LNCaP clone FGC (cell line): ENCODE measurements at regions not wholly inside any gene's neighbourhood (a gene's known extent, or its start where the extent isn't known, plus 50 kb on each side); places are given as distances from the start of the nearest gene placed in this dataset.

Experiments used
- DNase-seq: peaks from one replicate; pipeline ENCODE4 v3.0.0-alpha.2; 2011; ENCODE audit warnings: low read depth
- H3K4me3 ChIP-seq: 2 replicates; pipeline ENCODE4 v1.5.1; 2011; ENCODE audit warnings: mild to moderate bottlenecking, low read depth, low read length, control low read depth
- TF ChIP-seq, protein P1 (sequence below): IDR thresholded peaks from 2 replicates; pipeline ENCODE4 v1.5.1; 2012; ENCODE audit warnings: mild to moderate bottlenecking; ENCODE audit not compliant: control insufficient read depth, insufficient read depth; ENCODE audit errors: extremely low read depth

DNA sequence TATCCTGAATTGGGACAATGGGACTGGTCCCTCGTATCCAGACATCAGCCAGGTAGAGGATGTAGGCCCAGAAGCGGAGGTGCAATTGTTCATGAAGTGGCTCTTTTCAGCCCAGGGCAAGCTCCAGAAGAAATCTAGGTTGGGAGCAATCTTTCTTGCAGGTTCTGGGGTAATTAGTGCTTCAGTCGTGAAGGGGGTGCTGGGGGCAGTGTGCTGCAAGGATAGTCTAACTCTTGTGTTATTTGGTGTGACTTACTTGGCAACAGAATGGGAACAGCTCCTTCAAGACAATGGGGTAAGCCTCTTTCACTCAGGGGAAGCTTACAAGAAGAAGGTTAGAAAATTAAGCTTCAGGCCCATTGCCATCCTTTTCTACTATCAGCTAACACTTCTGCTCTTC, 273.0 kb downstream of the DIPK2A start:
- no peak for DNase-seq
- no peak overlapping the region for H3K4me3 ChIP-seq
- TF ChIP-seq, protein P1, sequence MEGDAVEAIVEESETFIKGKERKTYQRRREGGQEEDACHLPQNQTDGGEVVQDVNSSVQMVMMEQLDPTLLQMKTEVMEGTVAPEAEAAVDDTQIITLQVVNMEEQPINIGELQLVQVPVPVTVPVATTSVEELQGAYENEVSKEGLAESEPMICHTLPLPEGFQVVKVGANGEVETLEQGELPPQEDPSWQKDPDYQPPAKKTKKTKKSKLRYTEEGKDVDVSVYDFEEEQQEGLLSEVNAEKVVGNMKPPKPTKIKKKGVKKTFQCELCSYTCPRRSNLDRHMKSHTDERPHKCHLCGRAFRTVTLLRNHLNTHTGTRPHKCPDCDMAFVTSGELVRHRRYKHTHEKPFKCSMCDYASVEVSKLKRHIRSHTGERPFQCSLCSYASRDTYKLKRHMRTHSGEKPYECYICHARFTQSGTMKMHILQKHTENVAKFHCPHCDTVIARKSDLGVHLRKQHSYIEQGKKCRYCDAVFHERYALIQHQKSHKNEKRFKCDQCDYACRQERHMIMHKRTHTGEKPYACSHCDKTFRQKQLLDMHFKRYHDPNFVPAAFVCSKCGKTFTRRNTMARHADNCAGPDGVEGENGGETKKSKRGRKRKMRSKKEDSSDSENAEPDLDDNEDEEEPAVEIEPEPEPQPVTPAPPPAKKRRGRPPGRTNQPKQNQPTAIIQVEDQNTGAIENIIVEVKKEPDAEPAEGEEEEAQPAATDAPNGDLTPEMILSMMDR: no peak

- DNase-seq: no peak
- TF ChIP-seq, protein P1: no peak
- no peak overlapping the region for H3K4me3 ChIP-seq
These were observed 281.3 kb downstream of the DIPK2A start for GRCh38 chr3:144252896-144253295.

GRCh38 chr3:144257381-144257780, 285.8 kb downstream of the DIPK2A start:
- TF ChIP-seq, protein P1: no peak
- DNase-seq: no peak
- H3K4me3 ChIP-seq: no peak overlapping the region

- TF ChIP-seq, protein P1: no peak
- DNase-seq: no peak
- H3K4me3 ChIP-seq: no peak overlapping the region
These were observed 287.6 kb downstream of the DIPK2A start for GRCh38 chr3:144259267-144259666.

DNA sequence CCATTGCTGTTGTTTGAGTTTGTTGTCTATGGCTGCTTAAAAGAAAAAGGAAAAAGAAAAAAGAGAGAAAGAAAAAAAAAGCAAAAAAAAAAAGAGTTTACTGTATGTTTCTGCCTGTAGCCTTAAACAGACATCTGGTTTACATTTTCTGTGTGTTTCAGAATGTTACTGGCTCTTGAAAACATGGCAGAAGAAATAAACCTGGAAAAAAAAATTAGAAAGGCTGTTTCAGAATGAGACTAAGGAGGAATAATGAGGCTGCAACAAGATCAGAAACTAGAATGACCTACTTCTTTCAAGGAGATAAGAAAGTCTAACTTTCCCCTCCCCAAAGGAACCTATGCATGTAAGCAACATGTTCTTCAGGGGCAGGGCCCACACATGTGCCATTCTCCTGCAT, 292.1 kb downstream of the DIPK2A start:
- TF ChIP-seq, protein P1: no peak
- no peak overlapping the region for H3K4me3 ChIP-seq
- no peak for DNase-seq

GRCh38 chr3:144264350-144264749, 292.7 kb downstream of the DIPK2A start:
- H3K4me3 ChIP-seq: no peak overlapping the region
- TF ChIP-seq, protein P1: no peak
- DNase-seq: no peak

DNA sequence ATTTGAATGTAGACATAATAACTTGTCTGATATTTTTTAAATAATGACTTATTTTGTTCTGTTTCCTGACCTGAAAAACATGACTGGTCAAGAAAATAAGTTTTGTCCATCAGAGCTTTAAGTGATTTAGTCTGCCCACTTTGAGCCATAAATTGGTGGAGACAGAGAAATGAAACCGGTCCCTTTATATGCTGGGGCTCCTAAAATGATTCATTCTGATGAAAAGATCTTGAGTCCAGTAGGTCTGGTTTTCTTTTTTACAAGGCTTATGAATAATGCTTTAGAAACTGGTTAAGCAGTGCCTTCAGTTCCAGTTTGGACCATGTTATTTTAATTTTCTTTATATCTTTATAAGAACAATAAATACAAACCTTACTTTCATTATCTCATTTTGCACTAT, 293.2 kb downstream of the DIPK2A start:
- no peak overlapping the region for H3K4me3 ChIP-seq
- TF ChIP-seq, protein P1: no peak
- no peak for DNase-seq
